ENCODE measurements at regions not wholly inside any gene's neighbourhood (a gene's known extent, or its start where the extent isn't known, plus 50 kb on each side); places are given as distances from the start of the nearest gene placed in this dataset.

Small RNA genes in the stretch of these regions (small RNA-seq; reads per million reads assigned to genes)
- gene AL078595.1 (0 to 0.19 reads per million in 2 experiments), gene RF00425 (0 reads per million in 2 experiments)

All from right lobe of liver (tissue), 1 donor.